ENCODE measurements at regions not wholly inside any gene's neighbourhood (a gene's known extent, or its start where the extent isn't known, plus 50 kb on each side); places are given as distances from the start of the nearest gene placed in this dataset.
A peak's percentile ranks its signal among the peaks of the same experiment; 100 is the strongest.

DNA sequence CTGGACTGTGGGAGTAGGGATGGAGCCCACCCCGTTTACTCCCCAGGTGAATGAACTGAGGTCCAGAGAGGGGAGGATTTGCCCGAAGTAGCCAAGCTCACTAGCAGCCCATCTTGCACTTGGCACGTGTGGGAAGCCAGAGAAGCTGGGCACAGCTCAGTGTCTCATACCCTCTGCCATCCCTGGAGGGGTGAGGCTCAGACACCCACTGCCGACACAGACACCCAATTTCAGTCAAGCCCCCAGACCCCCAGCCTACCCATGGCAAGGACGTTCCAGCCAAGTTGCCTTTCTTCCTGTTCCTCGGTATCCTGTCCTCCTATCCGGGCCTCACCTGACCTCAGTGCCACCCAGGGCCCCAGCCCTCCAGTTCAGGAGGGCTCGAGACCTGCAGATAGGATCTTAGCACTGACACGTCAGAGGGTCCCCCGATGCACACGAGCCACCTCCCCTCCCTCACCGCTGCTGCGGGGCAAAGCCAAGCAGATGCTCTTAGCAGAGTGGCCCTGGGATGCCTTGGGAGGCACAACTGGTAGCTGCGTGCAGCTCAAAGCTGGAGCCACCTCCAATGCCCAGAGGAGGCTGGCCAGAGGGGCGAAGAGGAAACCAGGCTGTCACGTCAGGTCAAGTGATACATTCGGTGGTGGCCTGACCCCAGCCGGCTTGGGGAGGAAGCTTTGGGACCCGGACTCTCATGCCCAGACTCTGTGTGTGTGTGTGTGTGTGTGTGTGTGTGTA lies 90.4 kb upstream of the TNRC6C start:
- Histone ChIP-seq H3K27ac (no peak overlapping the region), H3K4me1 (peaks cover 0 to 53% (median 20%) of the 10 kb centered on the region in 12 donors), H3K36me3 (no peaks in the 10 kb centered on the region), H3K4me3 (no peak overlapping the region), H3K27me3 (no peaks in the 10 kb centered on the region), H3K9me3 (no peaks in the 10 kb centered on the region)
- ATAC-seq: no peak
- intact Hi-C loops (cut with DNase I): no loop called here
- TF ChIP-seq, protein P1, sequence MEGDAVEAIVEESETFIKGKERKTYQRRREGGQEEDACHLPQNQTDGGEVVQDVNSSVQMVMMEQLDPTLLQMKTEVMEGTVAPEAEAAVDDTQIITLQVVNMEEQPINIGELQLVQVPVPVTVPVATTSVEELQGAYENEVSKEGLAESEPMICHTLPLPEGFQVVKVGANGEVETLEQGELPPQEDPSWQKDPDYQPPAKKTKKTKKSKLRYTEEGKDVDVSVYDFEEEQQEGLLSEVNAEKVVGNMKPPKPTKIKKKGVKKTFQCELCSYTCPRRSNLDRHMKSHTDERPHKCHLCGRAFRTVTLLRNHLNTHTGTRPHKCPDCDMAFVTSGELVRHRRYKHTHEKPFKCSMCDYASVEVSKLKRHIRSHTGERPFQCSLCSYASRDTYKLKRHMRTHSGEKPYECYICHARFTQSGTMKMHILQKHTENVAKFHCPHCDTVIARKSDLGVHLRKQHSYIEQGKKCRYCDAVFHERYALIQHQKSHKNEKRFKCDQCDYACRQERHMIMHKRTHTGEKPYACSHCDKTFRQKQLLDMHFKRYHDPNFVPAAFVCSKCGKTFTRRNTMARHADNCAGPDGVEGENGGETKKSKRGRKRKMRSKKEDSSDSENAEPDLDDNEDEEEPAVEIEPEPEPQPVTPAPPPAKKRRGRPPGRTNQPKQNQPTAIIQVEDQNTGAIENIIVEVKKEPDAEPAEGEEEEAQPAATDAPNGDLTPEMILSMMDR (IDR thresholded peaks at IDR 0.05): no peak
- no peak for TF ChIP-seq POLR2A (IDR thresholded peaks at IDR 0.05)
- WGBS, 4 donors: 93 to 94% (median 94%) methylated on average over 13 to 19 of the region's 19 CpGs
- peak in 2 of 5 donors; percentile 13 to 44 for DNase-seq

DNA sequence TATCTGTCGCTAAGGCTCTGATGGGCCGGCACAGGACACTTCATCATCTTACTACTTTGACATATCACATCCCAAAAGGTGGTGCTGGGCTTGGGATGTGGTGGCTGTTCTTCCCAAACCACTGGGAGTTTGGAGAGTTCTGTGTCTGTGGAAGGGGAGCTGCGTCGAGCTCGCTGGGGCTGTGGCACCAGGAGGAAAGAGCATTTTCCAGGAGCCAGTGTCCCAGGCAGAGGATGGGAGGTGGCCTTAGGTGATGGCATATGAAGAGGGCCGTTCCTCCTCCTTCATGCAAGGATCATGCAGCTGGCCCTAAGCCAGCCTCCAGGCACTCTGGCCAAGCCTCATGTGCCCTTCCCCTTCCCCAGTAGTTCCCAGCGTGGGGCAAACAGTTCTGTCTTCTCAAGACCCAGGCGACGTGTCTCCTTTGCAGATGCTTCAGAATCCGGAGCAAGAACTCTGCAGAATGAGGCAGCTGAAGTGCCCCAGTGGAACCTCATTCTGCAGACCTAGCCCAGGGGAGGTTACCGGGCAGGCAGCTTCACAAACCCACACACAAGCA lies 89.4 kb upstream of the TNRC6C start:
- H3K9me3 ChIP-seq: no peaks in the 10 kb centered on the region
- WGBS, 4 donors: 84 to 88% (median 86%) methylated on average over 10 to 11 of the region's 11 CpGs
- no peak overlapping the region for H3K27ac ChIP-seq
- ATAC-seq (no peak), DNase-seq (peak in 3 of 5 donors; percentile 15 to 53 (median 27))
- H3K36me3 ChIP-seq: no peaks in the 10 kb centered on the region
- no peak for TF ChIP-seq POLR2A (IDR thresholded peaks at IDR 0.05)
- TF ChIP-seq, protein P1 (IDR thresholded peaks at IDR 0.05): no peak
- no peaks in the 10 kb centered on the region for H3K27me3 ChIP-seq
- H3K4me1 ChIP-seq: peaks cover 0 to 43% (median 11%) of the 10 kb centered on the region in 12 donors
- intact Hi-C loops (cut with DNase I): no loop called here
- H3K4me3 ChIP-seq: no peak overlapping the region

DNA sequence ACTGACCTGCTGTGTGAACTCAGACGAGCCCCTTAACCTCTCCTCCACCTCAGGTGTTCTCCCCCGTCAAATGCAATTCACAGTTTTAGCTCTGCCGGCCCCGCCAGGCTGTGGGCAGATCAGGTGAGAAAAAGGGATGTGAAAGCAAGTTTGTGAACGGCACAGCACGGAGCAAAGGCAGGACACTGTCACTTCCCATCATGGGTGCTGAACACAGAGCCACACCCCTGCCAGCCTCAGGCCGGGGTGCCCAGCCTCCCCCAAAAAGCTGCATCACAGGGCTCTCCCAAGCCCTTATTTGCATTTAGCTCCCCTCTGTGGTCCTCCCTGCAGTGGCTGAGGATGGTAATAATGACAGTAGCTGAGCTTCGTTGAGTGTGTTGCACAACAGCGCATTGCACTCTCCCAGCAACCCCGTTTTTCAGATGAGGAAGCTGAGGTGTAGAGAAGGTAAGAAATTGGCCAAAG lies 88.8 kb upstream of the TNRC6C start:
- Histone ChIP-seq H3K27me3 (no peaks in the 10 kb centered on the region), H3K36me3 (no peaks in the 10 kb centered on the region), H3K27ac (no peak overlapping the region), H3K4me1 (peaks cover 0 to 37% (median 6%) of the 10 kb centered on the region in 12 donors), H3K9me3 (no peaks in the 10 kb centered on the region), H3K4me3 (no peak overlapping the region)
- intact Hi-C loops (cut with DNase I): no loop called here
- 70 to 90% (median 76%) methylated on average over 7 to 10 of the region's 10 CpGs for WGBS, 4 donors
- TF ChIP-seq, protein P1 (IDR thresholded peaks at IDR 0.05): no peak
- TF ChIP-seq POLR2A (IDR thresholded peaks at IDR 0.05): no peak
- DNase-seq (peak in 3 of 5 donors; percentile 28 to 54 (median 29)), ATAC-seq (peak in 2 of 4 donors; percentile 42 to 55)

DNA sequence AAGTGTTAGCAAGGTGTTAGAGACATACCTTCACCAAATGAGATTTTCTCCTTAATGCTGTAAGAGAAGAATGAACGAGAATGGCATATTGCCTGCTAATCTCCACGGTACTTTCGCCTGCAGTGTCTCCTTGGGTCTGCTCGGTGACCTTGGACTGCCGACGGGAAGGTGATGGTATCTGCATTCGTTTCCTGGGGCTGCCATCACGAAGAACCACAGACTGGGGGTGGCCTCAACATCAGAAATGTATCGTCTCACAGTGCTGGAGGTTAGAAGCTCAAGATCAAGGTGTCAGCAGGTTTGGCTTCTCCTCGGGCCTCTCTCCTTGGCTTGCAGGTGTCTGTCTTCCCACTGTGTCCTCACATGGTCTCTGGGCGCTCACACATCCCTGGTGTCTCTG lies 86.3 kb upstream of the TNRC6C start:
- H3K36me3 ChIP-seq: no peaks in the 10 kb centered on the region
- TF ChIP-seq POLR2A (IDR thresholded peaks at IDR 0.05): no peak
- TF ChIP-seq, protein P1 (IDR thresholded peaks at IDR 0.05): no peak
- 61 to 69% (median 65%) methylated on average over 11 of the region's 11 CpGs for WGBS, 4 donors
- peaks cover 0 to 30% (median 0%) of the 10 kb centered on the region in 12 donors for H3K4me1 ChIP-seq
- H3K4me3 ChIP-seq: no peak overlapping the region
- peak overlapping the region in 1 of 12 donors; percentile 27 for H3K27ac ChIP-seq
- H3K9me3 ChIP-seq: peaks cover 0 to 13% (median 6%) of the 10 kb centered on the region in 12 donors
- DNase-seq (peak in 3 of 5 donors; percentile 4 to 16 (median 15)), ATAC-seq (no peak)
- intact Hi-C loops (cut with DNase I): no loop called here
- H3K27me3 ChIP-seq: no peaks in the 10 kb centered on the region
